Renal cortex interstitium (tissue), 11 donors: ENCODE measurements at regions not wholly inside any gene's neighbourhood (a gene's known extent, or its start where the extent isn't known, plus 50 kb on each side); places are given as distances from the start of the nearest gene placed in this dataset.

Experiments used
- DNase-seq, 11 donors: peaks; one replicate each; pipeline ENCODE4 v3.0.0-alpha.2; 2013; ENCODE audit warnings: low read depth in 9 of 11, low spot score in 4 of 11; ENCODE audit errors: extremely low read depth in 1 of 11

DNA sequence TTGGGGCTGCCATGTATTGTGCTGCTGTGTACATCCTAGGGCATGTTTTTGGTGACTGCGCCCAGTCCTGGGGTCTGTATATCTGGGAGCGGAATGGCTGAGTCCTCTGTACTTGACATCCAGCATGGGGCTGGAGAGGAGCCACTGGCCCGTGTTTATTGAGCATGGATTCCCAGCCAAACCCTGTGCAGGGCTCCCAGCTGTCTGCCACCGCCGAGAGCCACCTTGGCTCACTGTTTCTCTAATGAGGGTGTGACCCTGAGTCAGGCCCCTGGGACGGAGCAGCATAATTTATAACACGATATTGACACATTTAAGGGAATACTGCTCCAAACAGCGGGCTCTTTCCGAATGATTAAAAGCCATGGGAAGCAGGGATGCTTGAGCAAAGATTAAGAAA, 211.5 kb upstream of the PWP1 start:
- no peak for DNase-seq

DNA sequence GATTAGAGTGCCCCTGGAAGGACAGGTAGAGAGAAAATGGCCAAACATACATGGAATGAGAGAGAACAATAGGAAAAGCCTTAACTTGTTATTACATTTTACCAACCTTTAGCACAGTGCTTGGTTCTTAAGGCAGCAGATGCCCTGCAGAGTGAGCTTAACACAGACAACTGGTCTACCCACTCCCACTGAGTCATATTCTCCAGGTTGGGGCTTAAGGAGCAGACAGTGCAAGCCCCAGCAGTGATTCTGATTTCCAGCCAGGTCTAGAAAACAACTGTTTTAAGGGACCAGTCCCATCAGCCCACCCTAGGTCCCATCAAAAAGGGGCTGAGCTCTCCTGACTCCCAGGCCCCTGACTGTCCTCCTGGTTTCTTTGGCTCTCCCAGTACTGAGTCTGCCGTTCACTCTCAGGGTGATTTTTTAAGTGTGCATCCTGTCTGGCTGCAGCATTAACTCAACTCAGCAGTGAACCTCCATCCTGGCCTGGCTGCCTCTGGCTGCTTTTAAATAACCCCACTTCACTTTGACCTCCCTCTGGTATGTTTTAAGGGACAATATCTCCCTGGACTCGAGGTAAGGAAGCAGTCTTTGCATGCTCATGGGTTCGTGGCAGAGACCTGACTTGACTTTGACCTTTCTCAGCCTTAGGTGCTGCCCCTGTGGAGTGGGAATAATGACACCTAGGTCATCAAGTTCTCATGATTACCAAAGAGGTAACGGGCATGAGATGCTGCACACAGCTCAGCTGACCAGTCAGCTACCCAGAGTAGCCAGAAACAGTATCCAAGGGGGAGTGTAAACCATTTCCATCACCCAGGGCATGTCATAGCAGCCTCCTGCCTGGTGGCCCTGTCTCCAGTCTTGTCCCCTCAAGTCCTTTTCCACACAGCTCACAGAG, 210.7 kb upstream of the PWP1 start:
- DNase-seq = no peak

DNA sequence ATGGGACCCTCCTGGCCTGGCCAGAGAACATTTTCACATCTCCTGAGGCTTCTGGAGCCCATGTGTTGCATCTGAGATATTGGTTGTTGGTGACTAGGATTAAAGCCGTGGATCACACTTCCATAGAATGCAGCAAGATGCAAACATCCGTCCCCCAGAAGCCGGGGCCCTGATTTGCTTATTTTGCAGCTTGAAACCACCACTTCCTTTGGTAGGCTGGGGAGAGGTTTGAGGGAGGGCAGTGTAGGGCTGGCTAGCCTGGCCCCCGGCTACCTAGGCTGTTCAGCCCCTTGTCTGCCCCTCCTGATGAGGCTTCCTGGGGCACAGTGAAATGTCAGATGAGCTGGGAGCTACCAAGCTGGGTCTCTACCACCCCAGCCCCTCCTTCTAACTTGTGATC, 209.7 kb upstream of the PWP1 start:
- DNase-seq = no peak

GRCh38 chr12:107477018-107477417, 208.6 kb upstream of the PWP1 start:
- DNase-seq = no peak

DNA sequence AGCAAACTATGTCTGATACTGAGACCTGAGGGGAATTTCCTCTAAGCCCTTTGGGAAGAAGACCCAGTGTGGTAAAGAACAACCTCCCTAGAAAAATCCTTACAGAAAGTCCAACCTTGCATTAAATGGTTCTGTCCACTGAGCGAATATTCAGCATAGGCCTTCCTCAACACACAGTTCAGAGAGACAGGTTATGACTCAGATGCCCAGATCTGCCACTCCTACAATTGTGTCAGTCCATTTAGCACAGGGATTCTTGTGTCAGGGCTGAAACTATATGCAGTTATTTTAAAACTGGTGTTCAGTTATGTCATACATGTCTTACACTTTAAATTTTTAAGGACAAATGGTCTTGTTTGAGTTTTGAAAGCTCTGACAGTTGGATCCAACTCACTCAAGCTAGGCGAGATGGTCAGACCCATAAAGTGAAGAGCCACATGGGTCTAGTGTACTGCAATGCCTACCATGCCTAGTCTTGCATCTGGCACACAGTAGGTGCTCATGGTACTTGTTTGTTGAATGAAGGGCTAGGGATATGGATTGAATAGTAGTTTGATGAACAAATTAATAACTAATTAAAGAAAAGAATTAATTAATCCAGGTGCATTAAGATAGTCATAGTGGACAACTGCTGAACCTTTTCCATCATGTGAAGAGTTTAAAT, 207.5 kb upstream of the PWP1 start:
- no peak for DNase-seq

GRCh38 chr12:107478881-107479280, 206.7 kb upstream of the PWP1 start:
- no peak for DNase-seq

GRCh38 chr12:107480836-107481608, 204.6 kb upstream of the PWP1 start:
- DNase-seq = no peak

DNA sequence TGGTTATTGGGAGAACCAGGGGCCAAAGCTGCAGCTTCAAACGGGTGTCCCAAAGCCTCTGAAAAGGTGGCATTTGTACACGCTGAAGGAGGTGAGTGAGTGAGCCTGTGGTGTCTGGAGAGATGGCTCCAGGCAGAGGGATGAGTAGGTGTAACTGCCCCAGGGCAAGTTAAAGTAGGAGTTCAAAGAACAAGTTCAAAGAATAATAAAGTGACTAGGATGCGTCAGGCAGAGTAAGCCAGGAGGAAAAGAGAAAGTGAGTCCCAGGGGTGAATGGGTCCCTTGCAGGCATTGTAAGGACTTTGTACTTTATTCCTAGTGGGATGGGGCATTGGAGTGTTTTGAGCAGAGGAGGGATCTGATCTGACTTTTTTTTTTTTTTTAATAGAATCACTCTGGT, 201.4 kb upstream of the PWP1 start:
- DNase-seq = no peak

- no peak for DNase-seq
Observed at GRCh38 chr12:107484941-107485340, 200.7 kb upstream of the PWP1 start.

GRCh38 chr12:107485731-107486130, 199.9 kb upstream of the PWP1 start:
- no peak for DNase-seq

- no peak for DNase-seq
Observed at GRCh38 chr12:107486140-107486892, 199.3 kb upstream of the PWP1 start.

DNA sequence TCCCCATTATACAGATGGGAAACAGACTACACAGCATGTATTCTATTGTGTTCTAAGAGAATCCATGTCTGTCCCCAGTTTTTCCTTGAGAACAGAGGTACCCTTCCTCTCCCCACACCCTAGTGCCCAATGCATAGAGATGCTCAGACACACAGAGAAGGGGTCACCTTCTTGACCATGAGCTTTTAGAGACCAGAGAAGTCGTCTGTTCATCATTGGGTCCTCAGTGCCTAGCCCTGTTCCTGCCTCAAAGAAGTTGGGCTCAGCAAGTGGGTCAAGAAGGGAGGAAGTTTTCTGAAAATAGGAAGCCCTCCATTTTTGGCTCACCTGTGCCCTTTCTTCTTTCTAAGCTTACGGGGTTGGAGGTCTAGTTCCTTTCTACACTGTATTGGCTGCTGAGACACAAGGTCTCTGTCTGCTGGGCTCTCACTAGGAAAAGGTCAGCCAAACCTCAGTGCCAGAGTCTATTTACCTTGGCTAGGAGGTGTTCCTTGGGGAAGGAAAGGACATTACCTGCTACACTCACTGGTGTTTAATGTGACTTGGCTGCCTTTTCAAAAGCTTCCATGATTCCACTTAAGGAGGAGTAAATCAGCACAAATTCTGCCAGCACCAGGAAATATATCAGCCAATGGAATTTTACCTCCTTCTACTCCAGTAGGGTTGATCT, 198.5 kb upstream of the PWP1 start:
- DNase-seq = no peak

GRCh38 chr12:107488666-107489065, 196.9 kb upstream of the PWP1 start:
- no peak for DNase-seq

GRCh38 chr12:107490010-107490409, 195.6 kb upstream of the PWP1 start:
- DNase-seq = peak in 2 of 11 donors; percentile 10 to 38

GRCh38 chr12:107491856-107492255, 193.7 kb upstream of the PWP1 start:
- DNase-seq = no peak

DNA sequence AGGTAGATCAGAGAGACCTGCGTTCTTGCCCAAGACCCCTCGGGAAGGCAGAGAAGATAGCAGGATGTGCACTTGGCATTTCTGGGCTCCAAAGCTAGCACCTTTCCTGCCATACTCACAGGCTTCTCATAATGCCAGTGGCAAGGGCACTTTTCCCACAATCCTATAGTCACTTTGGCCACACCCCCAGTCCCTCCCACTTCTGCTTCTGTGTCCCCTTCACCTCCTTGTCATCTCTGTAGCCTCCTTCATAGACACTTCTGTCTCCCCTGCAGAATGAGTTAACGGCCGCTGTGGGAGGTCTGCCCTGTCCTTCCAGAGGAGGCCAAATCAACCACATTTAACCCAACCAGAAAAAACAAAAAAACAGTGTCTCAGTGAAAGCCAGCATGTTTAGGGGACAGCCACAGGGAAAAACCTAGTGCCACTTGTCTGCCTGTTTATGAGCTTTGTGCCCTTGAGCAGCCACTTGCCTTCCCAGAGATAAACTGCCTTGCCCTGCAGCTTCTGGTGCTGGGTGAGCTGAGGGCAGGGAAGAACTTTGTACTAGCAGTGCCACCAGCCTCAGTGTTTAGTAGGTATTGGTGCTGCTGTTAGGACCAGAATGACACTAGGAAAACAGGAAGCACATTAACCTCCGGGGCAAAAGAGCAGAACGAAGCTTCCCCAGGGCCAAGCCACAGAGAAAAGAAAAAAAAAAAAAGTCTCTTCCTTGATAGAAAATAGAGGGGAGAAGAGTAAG, 193.0 kb upstream of the PWP1 start:
- no peak for DNase-seq

GRCh38 chr12:107493135-107493494, 192.5 kb upstream of the PWP1 start:
- DNase-seq = no peak

GRCh38 chr12:107493666-107494065, 191.9 kb upstream of the PWP1 start:
- no peak for DNase-seq
